Neural progenitor cell (in vitro differentiated cells): ENCODE measurements at regions not wholly inside any gene's neighbourhood (a gene's known extent, or its start where the extent isn't known, plus 50 kb on each side); places are given as distances from the start of the nearest gene placed in this dataset.

ENCODE experiments used
- DNase-seq: peaks from one replicate; pipeline ENCODE4 v3.0.0-alpha.2; 2016; ENCODE audit warnings: low spot score
- H2AFZ ChIP-seq: fragments of 200-600 bp; sonication (generic); replicated peaks from 2 replicates; pipeline ENCODE4 v1.6.1; 2016; ENCODE audit warnings: antibody characterized with exemption
- H3F3A ChIP-seq: fragments of 200-600 bp; sonication (generic); 2 replicates; pipeline ENCODE4 v1.6.1; 2016; ENCODE audit warnings: antibody characterized with exemption, low read depth
- H3K27ac ChIP-seq: fragments of 200-600 bp; sonication (generic); 2 replicates; pipeline ENCODE4 v1.5.1; 2016; ENCODE audit warnings: mild to moderate bottlenecking
- H3K27me3 ChIP-seq: fragments of 200-600 bp; sonication (generic); 2 replicates; pipeline ENCODE4 v1.6.1; 2016; ENCODE audit warnings: mild to moderate bottlenecking, moderate library complexity
- H3K36me3 ChIP-seq: fragments of 200-600 bp; sonication (generic); 2 replicates; pipeline ENCODE4 v1.5.1; 2016
- H3K4me1 ChIP-seq: fragments of 200-600 bp; sonication (generic); 2 replicates; pipeline ENCODE4 v1.6.1; 2016; ENCODE audit warnings: mixed run types
- H3K4me2 ChIP-seq: fragments of 200-600 bp; sonication (generic); 2 replicates; pipeline ENCODE4 v1.6.1; 2016
- H3K4me3 ChIP-seq: fragments of 200-600 bp; sonication (generic); 2 replicates; pipeline ENCODE4 v1.5.1; 2016
- H3K79me2 ChIP-seq: fragments of 200-600 bp; sonication (generic); 2 replicates; pipeline ENCODE4 v1.6.1; 2016; ENCODE audit warnings: low read depth
- H3K9ac ChIP-seq: fragments of 200-600 bp; sonication (generic); 2 replicates; pipeline ENCODE4 v1.6.1; 2016
- H3K9me3 ChIP-seq: fragments of 200-600 bp; sonication (generic); 2 replicates; pipeline ENCODE4 v1.5.1; 2016; ENCODE audit warnings: low read depth
- H4K20me1 ChIP-seq: fragments of 200-600 bp; sonication (generic); 2 replicates; pipeline ENCODE4 v1.6.1; 2016; ENCODE audit warnings: low read depth
- H3K27ac Mint-ChIP-seq: 3 replicates; pipeline ENCODE4 v1.8.0; 2021; ENCODE audit warnings: mixed read lengths
- H3K27me3 Mint-ChIP-seq: 2 replicates; pipeline ENCODE4 v1.8.0; 2022; ENCODE audit warnings: low read depth, mild to moderate bottlenecking, inconsistent platforms, moderate library complexity, mixed read lengths; ENCODE audit not compliant: insufficient read depth
- H3K36me3 Mint-ChIP-seq: 3 replicates; pipeline ENCODE4 v1.8.0; 2021; ENCODE audit warnings: mixed read lengths
- H3K4me1 Mint-ChIP-seq: 3 replicates; pipeline ENCODE4 v1.8.0; 2021; ENCODE audit warnings: mixed read lengths
- H3K4me3 Mint-ChIP-seq: 3 replicates; pipeline ENCODE4 v1.8.0; 2021; ENCODE audit warnings: mild to moderate bottlenecking, moderate library complexity, mixed read lengths
- H3K9me3 Mint-ChIP-seq: 3 replicates; pipeline ENCODE4 v1.8.0; 2020; ENCODE audit warnings: mixed read lengths
- CTCF ChIP-seq: fragments of 200-600 bp; sonication (generic); IDR thresholded peaks from 2 replicates; pipeline ENCODE4 v1.5.1; 2017; ENCODE audit warnings: antibody characterized with exemption, mild to moderate bottlenecking
- EZH2 ChIP-seq: fragments of 200-600 bp; sonication (generic); IDR thresholded peaks from 2 replicates; pipeline ENCODE4 v1.6.1; 2017; ENCODE audit warnings: antibody characterized with exemption, mild to moderate bottlenecking, moderate library complexity
- EZH2phosphoT487 ChIP-seq: fragments of 200-600 bp; sonication (generic); IDR thresholded peaks from 2 replicates; pipeline ENCODE4 v1.6.1; 2017; ENCODE audit warnings: antibody characterized with exemption

- Mint-ChIP-seq H3K36me3 (no peaks in the 10 kb centered on the region), H3K27ac (no peak overlapping the region), H3K9me3 (peaks cover 4% of the 10 kb centered on the region), H3K4me3 (no peak overlapping the region), H3K4me1 (peaks cover 3% of the 10 kb centered on the region), H3K27me3 (peaks cover 3% of the 10 kb centered on the region)
- Histone ChIP-seq H3K4me1 (no peaks in the 10 kb centered on the region), H3K4me3 (no peak overlapping the region), H4K20me1 (no peaks in the 10 kb centered on the region), H3K36me3 (no peaks in the 10 kb centered on the region), H2AFZ (no peak overlapping the region), H3K9ac (no peak overlapping the region), H3K9me3 (no peaks in the 10 kb centered on the region), H3K79me2 (no peaks in the 10 kb centered on the region), H3K27me3 (no peaks in the 10 kb centered on the region), H3F3A (no peaks in the 10 kb centered on the region), H3K4me2 (no peak overlapping the region), H3K27ac (no peak overlapping the region)
- TF ChIP-seq EZH2 (no peak), CTCF (no peak), EZH2phosphoT487 (no peak)
- no peak for DNase-seq
These were observed 368.5 kb upstream of the ZNF507 start for GRCh38 chr19:31976775-31977536.

- Histone ChIP-seq H2AFZ (no peak overlapping the region), H3K9me3 (no peaks in the 10 kb centered on the region), H3K4me1 (no peaks in the 10 kb centered on the region), H3K27me3 (no peaks in the 10 kb centered on the region), H3K9ac (no peak overlapping the region), H4K20me1 (no peaks in the 10 kb centered on the region), H3K27ac (no peak overlapping the region), H3K4me2 (no peak overlapping the region), H3K4me3 (no peak overlapping the region), H3F3A (no peaks in the 10 kb centered on the region), H3K36me3 (no peaks in the 10 kb centered on the region), H3K79me2 (no peaks in the 10 kb centered on the region)
- Mint-ChIP-seq H3K4me1 (peaks cover 3% of the 10 kb centered on the region), H3K27me3 (peaks cover 4% of the 10 kb centered on the region), H3K36me3 (no peaks in the 10 kb centered on the region), H3K27ac (no peak overlapping the region), H3K9me3 (peaks cover 2% of the 10 kb centered on the region), H3K4me3 (no peak overlapping the region)
- TF ChIP-seq EZH2, result no peak
- no peak for TF ChIP-seq CTCF
- TF ChIP-seq EZH2phosphoT487, result no peak
- DNase-seq, result no peak
These were observed 366.0 kb upstream of the ZNF507 start for GRCh38 chr19:31979362-31979761.

- Histone ChIP-seq H3F3A (no peaks in the 10 kb centered on the region), H3K27ac (no peak overlapping the region), H3K4me1 (no peaks in the 10 kb centered on the region), H3K9me3 (no peaks in the 10 kb centered on the region), H3K9ac (no peak overlapping the region), H3K4me2 (no peak overlapping the region), H2AFZ (no peak overlapping the region), H4K20me1 (no peaks in the 10 kb centered on the region), H3K4me3 (no peak overlapping the region), H3K79me2 (no peaks in the 10 kb centered on the region), H3K27me3 (no peaks in the 10 kb centered on the region), H3K36me3 (no peaks in the 10 kb centered on the region)
- H3K4me1 Mint-ChIP-seq, result peaks cover 3% of the 10 kb centered on the region
- H3K4me3 Mint-ChIP-seq, result no peak overlapping the region
- no peak for DNase-seq
- peaks cover 6% of the 10 kb centered on the region for H3K27me3 Mint-ChIP-seq
- TF ChIP-seq CTCF (no peak), EZH2phosphoT487 (no peak), EZH2 (no peak)
- no peaks in the 10 kb centered on the region for H3K36me3 Mint-ChIP-seq
- H3K27ac Mint-ChIP-seq, result no peak overlapping the region
- H3K9me3 Mint-ChIP-seq, result peaks cover 2% of the 10 kb centered on the region
These were observed 365.3 kb upstream of the ZNF507 start for GRCh38 chr19:31979949-31980670.
